ENCODE measurements at regions not wholly inside any gene's neighbourhood (a gene's known extent, or its start where the extent isn't known, plus 50 kb on each side); places are given as distances from the start of the nearest gene placed in this dataset.
"Not testable (repeated sequence)": the region's sequence is repeated elsewhere in the genome, so short reads cannot be mapped to it uniquely, and the experiment has no call there.

GRCh38 chr10:30696416-30697185, 67.0 kb upstream of the LYZL2 start:
- TF ChIP-seq, protein P1, sequence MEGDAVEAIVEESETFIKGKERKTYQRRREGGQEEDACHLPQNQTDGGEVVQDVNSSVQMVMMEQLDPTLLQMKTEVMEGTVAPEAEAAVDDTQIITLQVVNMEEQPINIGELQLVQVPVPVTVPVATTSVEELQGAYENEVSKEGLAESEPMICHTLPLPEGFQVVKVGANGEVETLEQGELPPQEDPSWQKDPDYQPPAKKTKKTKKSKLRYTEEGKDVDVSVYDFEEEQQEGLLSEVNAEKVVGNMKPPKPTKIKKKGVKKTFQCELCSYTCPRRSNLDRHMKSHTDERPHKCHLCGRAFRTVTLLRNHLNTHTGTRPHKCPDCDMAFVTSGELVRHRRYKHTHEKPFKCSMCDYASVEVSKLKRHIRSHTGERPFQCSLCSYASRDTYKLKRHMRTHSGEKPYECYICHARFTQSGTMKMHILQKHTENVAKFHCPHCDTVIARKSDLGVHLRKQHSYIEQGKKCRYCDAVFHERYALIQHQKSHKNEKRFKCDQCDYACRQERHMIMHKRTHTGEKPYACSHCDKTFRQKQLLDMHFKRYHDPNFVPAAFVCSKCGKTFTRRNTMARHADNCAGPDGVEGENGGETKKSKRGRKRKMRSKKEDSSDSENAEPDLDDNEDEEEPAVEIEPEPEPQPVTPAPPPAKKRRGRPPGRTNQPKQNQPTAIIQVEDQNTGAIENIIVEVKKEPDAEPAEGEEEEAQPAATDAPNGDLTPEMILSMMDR (IDR thresholded peaks at IDR 0.05), result not testable (repeated sequence)
- TF ChIP-seq POLR2A (IDR thresholded peaks at IDR 0.05), result not testable (repeated sequence)

Measured in uterus (tissue), 2 donors.